GM18909 (cell line): ENCODE measurements at regions not wholly inside any gene's neighbourhood (a gene's known extent, or its start where the extent isn't known, plus 50 kb on each side); places are given as distances from the start of the nearest gene placed in this dataset.
"Not testable (repeated sequence)": the region's sequence is repeated elsewhere in the genome, so short reads cannot be mapped to it uniquely, and the experiment has no call there.

ENCODE experiments used
- ATAC-seq: cut with Tn5 transposase; IDR thresholded peaks from one replicate; pipeline ENCODE4 v1.9.1; 2021; ENCODE audit warnings: mild to moderate bottlenecking; ENCODE audit not compliant: unreplicated experiment, poor library complexity

- no peak for ATAC-seq
These were observed 109.0 kb downstream of the ANXA3 start for GRCh38 chr4:78660559-78660958.

DNA sequence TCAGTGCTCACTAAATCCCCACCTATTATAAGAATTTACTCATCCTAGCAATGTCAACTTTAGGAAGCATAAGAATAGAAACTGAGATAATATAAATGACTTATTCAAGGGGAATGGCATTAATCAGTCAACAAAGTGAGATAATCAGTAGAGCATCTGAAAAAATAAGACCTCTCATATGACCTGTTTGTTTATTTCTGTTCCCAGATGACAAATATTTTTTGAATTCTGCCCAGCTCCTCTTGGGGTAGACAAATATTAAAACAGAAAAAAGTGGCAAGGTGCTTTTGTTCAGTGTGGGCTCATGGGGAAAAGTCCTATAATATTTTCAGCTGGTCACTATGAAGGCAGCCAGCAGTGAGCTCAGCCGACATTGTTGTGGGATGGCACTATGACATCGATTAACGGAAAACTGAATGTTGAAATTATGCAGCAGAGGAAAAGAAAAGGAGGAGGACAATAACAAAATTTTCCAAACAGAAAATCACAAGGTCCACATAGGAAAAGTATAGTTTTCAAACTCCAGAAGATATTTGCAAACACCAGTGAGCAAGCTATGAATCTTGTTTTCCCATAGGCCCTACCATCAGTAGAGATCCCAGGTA lies 109.6 kb downstream of the ANXA3 start:
- ATAC-seq: no peak

GRCh38 chr4:78661921-78662521 lies 110.5 kb downstream of the ANXA3 start:
- ATAC-seq: peak; percentile 89

GRCh38 chr4:78662658-78663057 lies 111.1 kb downstream of the ANXA3 start:
- no peak for ATAC-seq

DNA sequence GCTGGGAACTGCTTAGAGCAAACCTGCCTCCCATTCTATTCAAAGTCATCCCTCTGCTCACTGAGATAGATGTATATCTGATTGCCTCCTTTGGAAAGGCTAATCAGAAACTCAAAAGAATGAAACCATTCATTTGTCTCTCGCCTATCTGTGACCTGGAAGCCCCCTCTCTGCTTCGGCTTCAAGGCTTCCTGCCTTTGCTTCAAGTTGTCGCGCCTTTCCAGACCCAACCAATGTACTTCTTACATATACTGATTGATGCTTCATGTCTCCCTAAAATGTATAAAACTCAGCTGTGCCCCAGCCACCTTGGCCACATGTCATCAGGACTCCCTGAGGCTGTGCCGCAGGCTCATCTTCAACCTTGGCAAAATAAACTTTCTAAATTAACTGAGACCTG lies 111.9 kb upstream of the BMP2K start:
- ATAC-seq: not testable (repeated sequence)

- ATAC-seq: no peak
These were observed 110.9 kb upstream of the BMP2K start for GRCh38 chr4:78665216-78665770.

DNA sequence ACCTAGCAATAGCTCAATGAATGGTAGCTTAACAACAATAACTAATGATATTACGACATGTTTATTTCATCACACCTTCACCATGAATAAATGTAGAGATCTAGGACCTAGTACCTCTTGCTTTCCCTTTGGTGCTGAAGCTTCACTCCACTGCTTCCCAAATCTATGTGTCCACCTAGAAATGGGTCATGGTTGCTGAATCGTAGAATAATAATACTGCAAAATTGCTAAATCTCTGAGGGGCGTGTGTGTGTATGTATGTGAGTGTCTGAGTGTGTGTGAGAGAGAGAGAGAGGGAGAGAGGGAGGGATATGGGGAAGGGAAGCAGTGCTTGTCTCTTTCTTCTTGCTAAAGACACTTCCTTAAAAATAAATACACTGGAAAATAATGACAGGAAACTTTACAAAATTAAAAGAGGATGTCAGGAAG lies 109.3 kb upstream of the BMP2K start:
- no peak for ATAC-seq

DNA sequence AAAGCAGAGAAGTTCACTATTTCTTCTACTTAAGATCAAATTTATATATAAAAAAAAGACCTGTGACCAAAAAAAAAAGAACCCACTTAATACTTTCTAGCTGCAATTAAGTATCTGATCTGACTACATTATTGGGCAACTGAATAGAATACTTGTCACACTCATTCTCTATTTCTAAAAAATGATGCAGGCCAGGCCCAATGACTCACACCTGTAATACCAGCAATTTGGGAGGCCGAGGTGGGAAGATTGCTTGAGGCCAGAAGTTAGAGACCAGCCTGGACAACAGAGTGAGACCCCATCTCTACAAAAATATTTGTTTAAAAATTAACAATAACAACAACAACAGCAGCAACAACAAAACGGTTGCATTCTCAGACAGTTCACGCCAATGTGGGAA lies 108.8 kb upstream of the BMP2K start:
- ATAC-seq: peak; percentile 26

- ATAC-seq: peak; percentile 86
These were observed 108.4 kb upstream of the BMP2K start for GRCh38 chr4:78667764-78668163.

- no peak for ATAC-seq
These were observed 106.7 kb upstream of the BMP2K start for GRCh38 chr4:78669453-78669852.

DNA sequence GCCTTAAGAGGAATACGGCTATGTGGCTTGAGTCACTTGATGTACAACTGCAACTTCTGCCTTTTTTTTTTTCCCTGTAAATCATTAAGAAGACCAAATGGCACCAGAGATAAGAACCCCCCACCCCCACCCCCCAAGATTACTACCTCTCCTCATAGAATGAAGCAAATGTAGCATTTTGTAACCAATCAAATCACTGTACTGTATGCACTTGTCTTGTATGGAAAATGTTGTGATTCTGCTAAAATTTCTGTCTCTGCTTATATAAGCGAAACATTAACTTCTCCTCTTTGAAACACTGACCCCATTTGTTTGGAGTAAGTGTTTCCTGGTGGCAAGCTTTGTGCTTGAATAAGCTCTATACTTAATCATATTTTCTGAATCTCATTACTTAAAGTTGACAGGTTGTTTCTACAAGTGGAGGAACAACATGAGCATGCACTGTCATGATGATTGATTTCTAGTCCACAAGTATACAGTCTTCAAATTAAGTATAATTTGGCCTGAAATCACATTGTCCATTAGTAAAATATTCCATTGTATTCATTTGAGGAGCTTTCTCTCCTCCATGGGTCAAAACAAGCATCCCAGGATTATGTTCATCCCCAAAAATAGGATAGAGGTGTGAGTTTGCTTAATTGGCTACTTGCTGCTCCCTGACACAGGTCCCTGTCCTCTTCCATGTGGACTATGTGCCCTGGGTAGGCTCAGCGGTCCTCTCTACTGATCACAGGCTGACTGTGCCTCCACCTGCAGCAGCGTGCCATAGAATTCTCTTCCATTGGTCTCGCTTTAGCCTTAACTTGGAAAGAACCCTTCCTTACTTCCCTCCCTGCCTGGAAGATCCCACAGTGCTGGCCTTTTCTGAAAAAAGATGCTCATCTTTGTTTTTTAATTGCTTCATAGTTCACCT lies 104.0 kb upstream of the BMP2K start:
- ATAC-seq: no peak

DNA sequence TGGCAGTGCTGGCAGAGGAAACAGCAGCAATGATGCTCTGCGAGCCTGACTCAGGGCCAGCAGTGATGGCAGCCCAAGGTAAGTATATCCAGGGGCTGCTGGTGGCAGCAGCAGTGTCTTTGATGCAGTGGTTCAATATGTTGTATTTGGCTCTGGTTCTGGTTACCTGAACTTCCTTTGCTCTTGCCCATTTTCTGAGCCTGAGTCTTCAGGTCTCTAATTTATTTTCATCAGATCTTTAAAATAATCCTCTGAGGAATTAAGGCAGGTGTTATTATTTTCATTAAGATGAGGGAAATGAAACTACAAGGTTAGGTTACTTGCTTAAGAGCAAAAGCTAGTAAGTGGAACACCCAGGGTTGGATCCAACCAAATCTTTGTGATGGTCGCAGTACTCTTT lies 102.8 kb upstream of the BMP2K start:
- no peak for ATAC-seq

- ATAC-seq: no peak
These were observed 100.8 kb upstream of the BMP2K start for GRCh38 chr4:78675325-78675724.

- no peak for ATAC-seq
These were observed 94.1 kb upstream of the BMP2K start for GRCh38 chr4:78682070-78682469.

GRCh38 chr4:78683352-78683751 lies 92.8 kb upstream of the BMP2K start:
- ATAC-seq: no peak

GRCh38 chr4:78684325-78685079 lies 91.6 kb upstream of the BMP2K start:
- no peak for ATAC-seq

- ATAC-seq: no peak
These were observed 88.3 kb upstream of the BMP2K start for GRCh38 chr4:78687818-78688217.

- no peak for ATAC-seq
These were observed 87.8 kb upstream of the BMP2K start for GRCh38 chr4:78688366-78688765.

GRCh38 chr4:78689261-78689660 lies 86.9 kb upstream of the BMP2K start:
- no peak for ATAC-seq

GRCh38 chr4:78689700-78690323 lies 86.3 kb upstream of the BMP2K start:
- no peak for ATAC-seq
